H1 (cell line): ENCODE measurements at regions not wholly inside any gene's neighbourhood (a gene's known extent, or its start where the extent isn't known, plus 50 kb on each side); places are given as distances from the start of the nearest gene placed in this dataset.

Experiments used
- CHD7 ChIP-seq: fragments of 300-600 bp; sonication (generic); IDR thresholded peaks from 2 replicates; pipeline ENCODE4 v1.7.1; 2012; ENCODE audit warnings: low read length, moderate library complexity, mild to moderate bottlenecking, inconsistent platforms; ENCODE audit not compliant: insufficient replicate concordance

DNA sequence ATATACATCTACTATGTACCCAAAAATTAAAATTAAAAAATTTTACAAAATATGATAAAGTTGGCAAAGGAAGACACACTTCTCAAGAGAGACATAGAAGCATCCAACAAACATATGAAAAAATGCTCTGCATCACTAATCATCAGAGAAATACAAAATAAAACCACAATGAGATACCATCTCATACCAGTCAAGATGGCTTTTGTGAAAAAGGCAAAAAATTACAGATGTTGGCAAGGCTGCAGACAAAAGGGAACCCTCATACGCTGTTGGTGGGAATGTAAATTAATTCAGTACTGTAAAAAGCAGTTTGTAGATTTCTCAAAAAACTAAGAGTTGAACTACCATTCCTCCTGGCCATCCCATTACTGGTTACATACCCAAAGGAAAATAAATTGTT, 581.7 kb upstream of the CCDC54 start (continued):
- TF ChIP-seq CHD7, result no peak
